SK-N-MC (cell line): ENCODE measurements at regions not wholly inside any gene's neighbourhood (a gene's known extent, or its start where the extent isn't known, plus 50 kb on each side); places are given as distances from the start of the nearest gene placed in this dataset.

ENCODE experiments used
- EZH2 ChIP-seq: fragments of 200-600 bp; sonication (generic); IDR thresholded peaks from one replicate; pipeline ENCODE4 v1.6.1; 2017; ENCODE audit warnings: antibody characterized with exemption
- POLR2AphosphoS5 ChIP-seq: IDR thresholded peaks from 2 replicates; pipeline ENCODE4 v1.6.1; 2012; ENCODE audit warnings: mild to moderate bottlenecking, low read depth, low read length, borderline replicate concordance

DNA sequence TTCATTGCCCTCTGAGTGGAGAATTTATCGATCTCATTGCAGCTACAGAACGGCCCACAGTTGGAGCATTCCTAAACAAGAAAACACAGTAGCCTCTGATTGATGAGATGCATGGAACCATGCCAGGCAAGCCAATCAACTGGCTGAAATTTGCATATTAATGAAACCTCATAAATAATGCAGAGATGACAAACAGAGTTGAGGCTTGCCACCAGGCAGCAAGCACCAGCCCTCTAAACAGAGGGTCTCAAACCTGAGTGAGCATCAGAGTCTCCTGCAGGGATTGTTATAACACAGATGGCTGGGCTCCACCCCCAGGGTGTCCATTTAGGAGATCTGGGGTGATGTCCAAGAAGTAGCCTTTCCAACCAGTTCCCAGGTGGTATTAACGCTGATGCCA is 60.9 kb upstream of the CMKLR1 start:
- TF ChIP-seq POLR2AphosphoS5 (no peak), EZH2 (no peak)
